Transverse colon (tissue), 4 donors: ENCODE measurements at regions not wholly inside any gene's neighbourhood (a gene's known extent, or its start where the extent isn't known, plus 50 kb on each side); places are given as distances from the start of the nearest gene placed in this dataset.

Experiments
- DNase-seq: peaks from one replicate; pipeline ENCODE4 v3.0.0-alpha.2; 2019
- H3K27ac ChIP-seq, 4 donors: fragments of 200-600 bp; sonication (generic); 2 replicates each; pipeline ENCODE4 v1.5.1; 2016 to 2018; ENCODE audit warnings: inconsistent platforms in 4 of 4
- H3K27me3 ChIP-seq: fragments of 200-600 bp; sonication (generic); 2 replicates; pipeline ENCODE4 v1.5.1; 2017; ENCODE audit warnings: inconsistent platforms
- H3K36me3 ChIP-seq, 4 donors: fragments of 200-600 bp; sonication (generic); 2 replicates each; pipeline ENCODE4 v1.5.1; 2017 to 2019; ENCODE audit warnings: inconsistent platforms in 4 of 4
- H3K4me1 ChIP-seq, 4 donors: fragments of 200-600 bp; sonication (generic); 2 replicates each; pipeline ENCODE4 v1.5.1; 2017 to 2020; ENCODE audit warnings: inconsistent platforms in 4 of 4
- H3K4me3 ChIP-seq, 4 donors: fragments of 200-600 bp; sonication (generic); 1 replicate in 1 of 4; 2 replicates in 3 of 4; pipeline versions ENCODE4 v1.5.1 to v1.6.1; 2017 to 2019; ENCODE audit warnings: inconsistent platforms in 4 of 4
- H3K9me3 ChIP-seq, 2 donors: fragments of 200-600 bp; sonication (generic); 2 replicates each; pipeline ENCODE4 v1.5.1; 2017 to 2019; ENCODE audit warnings: inconsistent platforms in 2 of 2
- CTCF ChIP-seq, 5 experiments: fragments of 200-600 bp in 3 of 5; fragments of 450-650 bp in 2 of 5; sonication (generic) in 3 of 5; IDR thresholded peaks; 1 replicate in 2 of 5; 2 replicates in 3 of 5; pipeline ENCODE4 v1.5.1; 2016 to 2017; ENCODE audit warnings: antibody characterized with exemption in 5 of 5, inconsistent platforms in 3 of 5, mild to moderate bottlenecking in 2 of 5, moderate library complexity in 1 of 5
- EP300 ChIP-seq: sonication (generic); formaldehyde crosslinking; IDR thresholded peaks from one replicate; pipeline ENCODE4 v1.6.1; 2017; ENCODE audit warnings: antibody characterized with exemption, low read depth
- POLR2A ChIP-seq: fragments of 450-650 bp; IDR thresholded peaks from one replicate; pipeline ENCODE4 v1.6.1; 2016; ENCODE audit warnings: antibody characterized with exemption, mild to moderate bottlenecking, moderate library complexity
- POLR2AphosphoS5 ChIP-seq, 3 donors: sonication (generic); formaldehyde crosslinking; IDR thresholded peaks; one replicate each; pipeline ENCODE4 v1.6.1; 2016; ENCODE audit warnings: antibody characterized with exemption in 3 of 3
- WGBS, 2 donors: methylation state at CpG; one replicate each; pipeline ENCODE4 v1.1.5; 2018; ENCODE audit warnings: low coverage in 1 of 2; 5-methylcytosine and 5-hydroxymethylcytosine counted together
- in situ Hi-C, 4 donors: fragments of 200-750 bp; cut with MboI; loops; one replicate each; pipeline versions ENCODE4 v1.15.0 to v1.15.1; 2017; ENCODE audit warnings: low sequenced_read_pairs in 3 of 4, low pct_ligation_motif_present in 1 of 4, low pct_unique_long_range_greater_than_20kb in 1 of 4
- intact Hi-C: fragments of 100-400 bp; cut with DNase I; formaldehyde crosslinking; loops from one replicate; pipeline ENCODE4 v1.15.1; 2023; ENCODE audit warnings: low total_unique reads

GRCh38 chr15:62957130-62957529, 85.4 kb upstream of the TPM1 start:
- TF ChIP-seq POLR2A, result no peak
- no peak for TF ChIP-seq POLR2AphosphoS5 (IDR thresholded peaks at IDR 0.05)
- TF ChIP-seq CTCF (IDR thresholded peaks at IDR 0.05), result no peak
- TF ChIP-seq EP300, result no peak
- Histone ChIP-seq H3K36me3 (no peaks in the 10 kb centered on the region), H3K27me3 (peaks cover 8% of the 10 kb centered on the region), H3K27ac (no peak overlapping the region), H3K9me3 (no peaks in the 10 kb centered on the region), H3K4me1 (peaks cover 0 to 6% (median 2%) of the 10 kb centered on the region in 4 donors), H3K4me3 (no peak overlapping the region)
- DNase-seq, result no peak
- intact Hi-C loops (loop anchor here (5.0 kb wide), 1 partner anchor 45 kb away; no protein-coding TSS in a partner anchor), in situ Hi-C loops (no loop called here)
- 72 to 97% methylated on average over 4 to 6 of the region's 6 CpGs for WGBS, 2 donors

- H3K36me3 ChIP-seq, result no peaks in the 10 kb centered on the region
- peaks cover 0 to 6% (median 2%) of the 10 kb centered on the region in 4 donors for H3K4me1 ChIP-seq
- 69 to 100% methylated on average over 3 to 7 of the region's 7 CpGs for WGBS, 2 donors
- intact Hi-C loops, result loop anchor here (5.0 kb wide), 1 partner anchor 46 kb away; no protein-coding TSS in a partner anchor
- H3K27ac ChIP-seq, result no peak overlapping the region
- no peaks in the 10 kb centered on the region for H3K9me3 ChIP-seq
- no peaks in the 10 kb centered on the region for H3K27me3 ChIP-seq
- H3K4me3 ChIP-seq, result no peak overlapping the region
- TF ChIP-seq POLR2A (no peak), EP300 (no peak), POLR2AphosphoS5 (IDR thresholded peaks at IDR 0.05) (no peak), CTCF (IDR thresholded peaks at IDR 0.05) (no peak)
- in situ Hi-C loops, result no loop called here
- DNase-seq, result no peak
Measured at GRCh38 chr15:62958528-62959363, 83.8 kb upstream of the TPM1 start.

- Histone ChIP-seq H3K27me3 (no peaks in the 10 kb centered on the region), H3K27ac (no peak overlapping the region), H3K4me3 (no peak overlapping the region), H3K9me3 (no peaks in the 10 kb centered on the region), H3K4me1 (peaks cover 0 to 6% (median 2%) of the 10 kb centered on the region in 4 donors), H3K36me3 (no peaks in the 10 kb centered on the region)
- 93% methylated on average over 9 of the region's 9 CpGs; no CpG with 5 or more reads in 1 of the 2 donors for WGBS, 2 donors
- DNase-seq, result no peak
- TF ChIP-seq CTCF (IDR thresholded peaks at IDR 0.05), result no peak
- TF ChIP-seq POLR2AphosphoS5 (IDR thresholded peaks at IDR 0.05), result no peak
- TF ChIP-seq POLR2A, result no peak
- no peak for TF ChIP-seq EP300
- in situ Hi-C loops (no loop called here), intact Hi-C loops (no loop called here)
Measured at GRCh38 chr15:62961134-62961533, 81.4 kb upstream of the TPM1 start.

GRCh38 chr15:62962101-62962995, 80.2 kb upstream of the TPM1 start:
- Histone ChIP-seq H3K27me3 (no peaks in the 10 kb centered on the region), H3K27ac (no peak overlapping the region), H3K9me3 (no peaks in the 10 kb centered on the region), H3K36me3 (no peaks in the 10 kb centered on the region), H3K4me1 (peaks cover 0 to 6% (median 2%) of the 10 kb centered on the region in 4 donors), H3K4me3 (no peak overlapping the region)
- intact Hi-C loops, result no loop called here
- TF ChIP-seq POLR2A (no peak), EP300 (no peak), CTCF (IDR thresholded peaks at IDR 0.05) (no peak), POLR2AphosphoS5 (IDR thresholded peaks at IDR 0.05) (no peak)
- DNase-seq, result no peak
- 69 to 93% methylated on average over 2 to 18 of the region's 19 CpGs for whole genome bisulfite sequencing, 2 donors
- in situ Hi-C loops, result no loop called here
